ENCODE measurements at regions not wholly inside any gene's neighbourhood (a gene's known extent, or its start where the extent isn't known, plus 50 kb on each side); places are given as distances from the start of the nearest gene placed in this dataset.

- H3K4me2 ChIP-seq (ENCODE audit: insufficient read depth, low read length), result no peak overlapping the region
- H3K9me3 ChIP-seq (replicated peaks; ENCODE audit: control insufficient read depth, insufficient read depth, low read length), result peaks cover 2% of the 10 kb centered on the region
- H3K27me3 ChIP-seq (ENCODE audit: control insufficient read depth in 2 of 2, insufficient read depth in 2 of 2, low read length in 2 of 2), result no peaks in the 10 kb centered on the region
- DNase-seq (ENCODE audit: low read depth, low spot score), result no peak
- H4K20me1 ChIP-seq (replicated peaks; ENCODE audit: control insufficient read depth, extremely low read depth, insufficient read depth, low read length), result no peaks in the 10 kb centered on the region
- H3K9ac ChIP-seq (replicated peaks; ENCODE audit: extremely low read depth, insufficient read depth, low read length), result no peak overlapping the region
- BruUV-seq (replicated peaks), result no TSS peak
- no peak overlapping the region for H2AFZ ChIP-seq (ENCODE audit: low read depth, low read length)
- H3K36me3 ChIP-seq (ENCODE audit: control insufficient read depth in 2 of 2, extremely low read depth in 1 of 2, insufficient read depth in 2 of 2, low read length in 2 of 2), result no peaks in the 10 kb centered on the region
- CTCF ChIA-PET, result no interaction called here
- no peaks in the 10 kb centered on the region for H3K79me2 ChIP-seq (ENCODE audit: control insufficient read depth, insufficient read depth, low read length)
- H3K4me3 ChIP-seq (replicated peaks in 1 of 3; ENCODE audit: insufficient read depth in 1 of 3, low read depth in 1 of 3, low read length in 3 of 3), result no peak overlapping the region
- POLR2A ChIA-PET, result no interaction called here
- no peak overlapping the region for H3K27ac ChIP-seq (ENCODE audit: insufficient read depth, low read depth, low read length)
- TF ChIP-seq FOS (IDR thresholded peaks at IDR 0.05; ENCODE audit: borderline replicate concordance, insufficient read depth, low read length) (no peak), JUN (IDR thresholded peaks at IDR 0.05; ENCODE audit: borderline replicate concordance, insufficient read depth, insufficient read length, low read depth) (no peak), POLR2A (IDR thresholded peaks at IDR 0.05; ENCODE audit: low read depth, low read length) (no peak), POLR2AphosphoS5 (IDR thresholded peaks at IDR 0.05; ENCODE audit: insufficient read depth, low read depth, low read length) (no peak), GATA2 (IDR thresholded peaks at IDR 0.05; ENCODE audit: insufficient read depth, insufficient read length, low read depth, low read length) (no peak), MYC (IDR thresholded peaks at IDR 0.05; ENCODE audit: low read depth, low read length) (no peak)
- TF ChIP-seq, protein P1, sequence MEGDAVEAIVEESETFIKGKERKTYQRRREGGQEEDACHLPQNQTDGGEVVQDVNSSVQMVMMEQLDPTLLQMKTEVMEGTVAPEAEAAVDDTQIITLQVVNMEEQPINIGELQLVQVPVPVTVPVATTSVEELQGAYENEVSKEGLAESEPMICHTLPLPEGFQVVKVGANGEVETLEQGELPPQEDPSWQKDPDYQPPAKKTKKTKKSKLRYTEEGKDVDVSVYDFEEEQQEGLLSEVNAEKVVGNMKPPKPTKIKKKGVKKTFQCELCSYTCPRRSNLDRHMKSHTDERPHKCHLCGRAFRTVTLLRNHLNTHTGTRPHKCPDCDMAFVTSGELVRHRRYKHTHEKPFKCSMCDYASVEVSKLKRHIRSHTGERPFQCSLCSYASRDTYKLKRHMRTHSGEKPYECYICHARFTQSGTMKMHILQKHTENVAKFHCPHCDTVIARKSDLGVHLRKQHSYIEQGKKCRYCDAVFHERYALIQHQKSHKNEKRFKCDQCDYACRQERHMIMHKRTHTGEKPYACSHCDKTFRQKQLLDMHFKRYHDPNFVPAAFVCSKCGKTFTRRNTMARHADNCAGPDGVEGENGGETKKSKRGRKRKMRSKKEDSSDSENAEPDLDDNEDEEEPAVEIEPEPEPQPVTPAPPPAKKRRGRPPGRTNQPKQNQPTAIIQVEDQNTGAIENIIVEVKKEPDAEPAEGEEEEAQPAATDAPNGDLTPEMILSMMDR (IDR thresholded peaks at IDR 0.05; ENCODE audit: extremely low read depth in 1 of 2, insufficient read depth in 1 of 2, low read depth in 1 of 2, low read length in 2 of 2), result no peak
- no peaks in the 10 kb centered on the region for H3K4me1 ChIP-seq (ENCODE audit: control insufficient read depth, extremely low read depth, insufficient read depth, low read length)
- FAIRE-seq, result no peak
- dilution Hi-C loops (cut with MboI; ENCODE audit: extremely low pct_ligation_motif_present, low sequenced_read_pairs) (no loop called here), intact Hi-C loops (cut with micrococcal nuclease) (no loop called here)
- H3K9me1 ChIP-seq (replicated peaks; ENCODE audit: control insufficient read depth, extremely low read depth, insufficient read depth, low read length), result no peaks in the 10 kb centered on the region
Measured at GRCh38 chr12:127121494-127122084, 1145.4 kb upstream of the TMEM132C start.

Measured in endothelial cell of umbilical vein (primary cell).